Heart left ventricle (tissue), 13 donors: ENCODE measurements at regions not wholly inside any gene's neighbourhood (a gene's known extent, or its start where the extent isn't known, plus 50 kb on each side); places are given as distances from the start of the nearest gene placed in this dataset.

Experiments
- POLR2A ChIP-seq, 2 donors: fragments of 450-650 bp; IDR thresholded peaks; one replicate each; pipeline ENCODE4 v1.6.1; 2017; ENCODE audit warnings: antibody characterized with exemption in 2 of 2, mild to moderate bottlenecking in 2 of 2, moderate library complexity in 2 of 2
- TF ChIP-seq, protein P1 (sequence below), 12 donors: fragments of 200-600 bp; sonication (generic) in 4 of 12; IDR thresholded peaks; one replicate each; pipeline versions ENCODE4 v1.5.0 to v1.8.0; 2018 to 2022; ENCODE audit warnings: antibody characterized with exemption in 12 of 12, mild to moderate bottlenecking in 5 of 12
- donor health status: ischemic (EF 13 %, LVEDD 7.1; RV severe dilation, severe dysfunction).
- donor health status: DM: no; HTN: yes; CAD: no.
- donor health status: DM: no; HTN: no; CAD: no.
- donor health status: ischemic (EF 25% LVEDD 6.9; RV normal size, moderate dysfunction).
- donor health status: ischemic (EF 25% LVEDD 5.7; RV mildly dilated, moderate dysfunction).
- donor health status: ischemic (EF 35%, LVEDD 5.7; RV mildly dilated, moderate dysfunction).
- donor health status: nonischemic (EF 11% LVEDD 7.7; RV severe dilation, severe dysfunction).
- donor health status: DM: yes; HTN: yes; CAD: no.
- donor health status: PGD.
- donor health status: ischemic (EF 29% LVEDD 5.4; RV normal size, mild dysfunction).
- donor health status: nonischemic (EF 23%, LVEDD 6.1; RV moderate dilation, normal function).

DNA sequence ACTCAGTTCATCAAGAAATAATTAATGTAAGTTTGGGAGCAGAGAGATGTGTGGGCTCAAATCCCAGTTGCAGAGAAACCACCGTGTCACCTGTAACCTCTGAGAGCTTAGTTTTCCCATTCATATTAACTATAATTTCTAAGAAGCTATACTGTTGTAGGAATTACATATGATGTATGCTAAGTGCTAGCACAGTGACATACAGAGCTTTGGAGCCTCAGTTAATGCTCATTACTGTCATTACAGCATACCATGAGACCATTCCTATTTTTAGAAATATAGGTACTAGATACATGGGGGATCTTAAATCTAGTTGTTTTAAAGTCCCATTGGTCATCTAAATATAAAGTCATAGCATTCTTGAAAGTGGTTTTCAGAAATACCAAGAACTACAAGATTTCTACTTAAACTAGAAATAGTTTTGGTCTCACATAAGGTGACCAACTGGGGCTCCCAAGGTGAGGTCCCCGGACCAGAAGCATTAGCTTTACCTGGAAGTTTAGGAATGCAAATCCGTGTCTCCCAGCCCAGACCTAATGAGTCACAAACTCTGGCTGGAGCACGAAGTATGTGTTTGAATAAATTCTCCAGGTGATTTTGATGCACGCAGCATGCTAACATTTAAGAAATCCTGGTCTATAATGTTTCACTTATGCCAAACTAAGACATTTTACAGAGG lies 144.6 kb downstream of the LACC1 start:
- TF ChIP-seq, protein P1, sequence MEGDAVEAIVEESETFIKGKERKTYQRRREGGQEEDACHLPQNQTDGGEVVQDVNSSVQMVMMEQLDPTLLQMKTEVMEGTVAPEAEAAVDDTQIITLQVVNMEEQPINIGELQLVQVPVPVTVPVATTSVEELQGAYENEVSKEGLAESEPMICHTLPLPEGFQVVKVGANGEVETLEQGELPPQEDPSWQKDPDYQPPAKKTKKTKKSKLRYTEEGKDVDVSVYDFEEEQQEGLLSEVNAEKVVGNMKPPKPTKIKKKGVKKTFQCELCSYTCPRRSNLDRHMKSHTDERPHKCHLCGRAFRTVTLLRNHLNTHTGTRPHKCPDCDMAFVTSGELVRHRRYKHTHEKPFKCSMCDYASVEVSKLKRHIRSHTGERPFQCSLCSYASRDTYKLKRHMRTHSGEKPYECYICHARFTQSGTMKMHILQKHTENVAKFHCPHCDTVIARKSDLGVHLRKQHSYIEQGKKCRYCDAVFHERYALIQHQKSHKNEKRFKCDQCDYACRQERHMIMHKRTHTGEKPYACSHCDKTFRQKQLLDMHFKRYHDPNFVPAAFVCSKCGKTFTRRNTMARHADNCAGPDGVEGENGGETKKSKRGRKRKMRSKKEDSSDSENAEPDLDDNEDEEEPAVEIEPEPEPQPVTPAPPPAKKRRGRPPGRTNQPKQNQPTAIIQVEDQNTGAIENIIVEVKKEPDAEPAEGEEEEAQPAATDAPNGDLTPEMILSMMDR (IDR thresholded peaks at IDR 0.05) = no peak
- TF ChIP-seq POLR2A (IDR thresholded peaks at IDR 0.05) = no peak
